WTC11 (cell line): ENCODE measurements at regions not wholly inside any gene's neighbourhood (a gene's known extent, or its start where the extent isn't known, plus 50 kb on each side); places are given as distances from the start of the nearest gene placed in this dataset.
A peak's percentile ranks its signal among the peaks of the same experiment; 100 is the strongest.

Experiments used
- ATAC-seq: fragments of 200-7000 bp; cut with Tn5 transposase; 2 replicates; pipeline ENCODE4 v1.10.0; 2021; ENCODE audit warnings: mild to moderate bottlenecking, moderate library complexity
- CTCF ChIA-PET: fragments of 300-600 bp; sonication (Branson Sonifier 250); formaldehyde crosslinking; loops from one replicate; lab custom pipeline; 2021; ENCODE audit warnings: antibody characterized with exemption; lab: Charles Lee
- POLR2A ChIA-PET: fragments of 350-600 bp; sonication (Branson Sonifier 250); formaldehyde crosslinking; loops from one replicate; lab custom pipeline; 2021; ENCODE audit warnings: antibody characterized with exemption; lab: Charles Lee
- DNase-seq: peaks from one replicate; pipeline ENCODE4 v3.0.0; 2021; ENCODE audit warnings: low spot score
- H3K27ac Mint-ChIP-seq: 2 replicates; pipeline ENCODE4 v1.8.0; 2021; ENCODE audit warnings: mixed read lengths
- H3K27me3 Mint-ChIP-seq: 2 replicates; pipeline ENCODE4 v1.8.0; 2021; ENCODE audit warnings: low read depth, mild to moderate bottlenecking, moderate library complexity, mixed read lengths
- H3K36me3 Mint-ChIP-seq: 2 replicates; pipeline ENCODE4 v1.8.0; 2021; ENCODE audit warnings: mixed read lengths
- H3K4me1 Mint-ChIP-seq: 2 replicates; pipeline ENCODE4 v1.8.0; 2022; ENCODE audit warnings: mixed read lengths
- H3K4me3 Mint-ChIP-seq: 2 replicates; pipeline ENCODE4 v1.8.0; 2021; ENCODE audit warnings: mild to moderate bottlenecking, moderate library complexity, mixed read lengths
- H3K9me3 Mint-ChIP-seq: 2 replicates; pipeline ENCODE4 v1.8.0; 2021; ENCODE audit warnings: mixed read lengths
- EMX1 ChIP-seq: fragments of 250-450 bp; sonication (Bioruptor Pico); IDR thresholded peaks from 2 replicates; pipeline ENCODE4 v1.8.0; 2021; ENCODE audit warnings: mild to moderate bottlenecking
- ETV6 ChIP-seq: sonication (generic); formaldehyde crosslinking; IDR thresholded peaks from 2 replicates; pipeline ENCODE4 v1.8.1; 2022; ENCODE audit warnings: mild to moderate bottlenecking, missing genetic modification reagents
- HMGA2 ChIP-seq: fragments of 250-450 bp; sonication (Bioruptor Pico); IDR thresholded peaks from 2 replicates; pipeline ENCODE4 v1.4.0; 2021; ENCODE audit warnings: mild to moderate bottlenecking, moderate library complexity
- IRF2 ChIP-seq: sonication (generic); formaldehyde crosslinking; IDR thresholded peaks from 2 replicates; pipeline ENCODE4 v1.8.0; 2022; ENCODE audit warnings: low read depth, missing genetic modification reagents, borderline replicate concordance
- MYBL2 ChIP-seq: sonication (generic); formaldehyde crosslinking; IDR thresholded peaks from 2 replicates; pipeline ENCODE4 v1.8.1; 2023; ENCODE audit warnings: mild to moderate bottlenecking, moderate library complexity, missing genetic modification reagents
- NFYB ChIP-seq: sonication (generic); formaldehyde crosslinking; conservative IDR thresholded peaks from 2 replicates; pipeline ENCODE4 v1.8.0; 2022; ENCODE audit warnings: low read depth, missing genetic modification reagents
- NR1H2 ChIP-seq: sonication (generic); formaldehyde crosslinking; IDR thresholded peaks from 2 replicates; pipeline ENCODE4 v1.9.0; 2021; ENCODE audit warnings: mild to moderate bottlenecking, moderate library complexity, missing genetic modification reagents
- SP1 ChIP-seq: sonication (generic); formaldehyde crosslinking; conservative IDR thresholded peaks from 2 replicates; pipeline ENCODE4 v1.8.1; 2022; ENCODE audit warnings: missing genetic modification reagents
- ZNF219 ChIP-seq: sonication (generic); formaldehyde crosslinking; IDR thresholded peaks from 2 replicates; pipeline ENCODE4 v1.8.0; 2023; ENCODE audit warnings: missing genetic modification reagents, mild to moderate bottlenecking, borderline replicate concordance
- TF ChIP-seq, protein P1 (sequence below): fragments of 250-450 bp; sonication (Bioruptor Pico); IDR thresholded peaks from 2 replicates; pipeline ENCODE4 v1.9.0; 2021; ENCODE audit warnings: moderate library complexity, mild to moderate bottlenecking, inconsistent platforms, borderline replicate concordance
- TF ChIP-seq, protein P2 (sequence below): sonication (generic); formaldehyde crosslinking; conservative IDR thresholded peaks from 2 replicates; pipeline ENCODE4 v1.8.1; 2022; ENCODE audit warnings: mild to moderate bottlenecking, missing genetic modification reagents
- TF ChIP-seq, protein P3 (sequence below): fragments of 250-450 bp; sonication (Bioruptor Pico); conservative IDR thresholded peaks from 2 replicates; pipeline ENCODE4 v1.9.0; 2021; ENCODE audit warnings: mild to moderate bottlenecking
- TF ChIP-seq, protein P4 (sequence below): sonication (generic); formaldehyde crosslinking; IDR thresholded peaks from 2 replicates; pipeline ENCODE4 v1.8.1; 2023; ENCODE audit warnings: mild to moderate bottlenecking, missing genetic modification reagents, borderline replicate concordance
- TF ChIP-seq, protein P5 (sequence below): sonication (generic); formaldehyde crosslinking; IDR thresholded peaks from 2 replicates; pipeline ENCODE4 v1.8.0; 2022; ENCODE audit warnings: mild to moderate bottlenecking, missing genetic modification reagents
- TF ChIP-seq, protein P6 (sequence below): sonication (generic); formaldehyde crosslinking; IDR thresholded peaks from 2 replicates; pipeline ENCODE4 v1.8.0; 2022; ENCODE audit warnings: mild to moderate bottlenecking, missing genetic modification reagents
- TF ChIP-seq, protein P7 (sequence below): sonication (generic); formaldehyde crosslinking; IDR thresholded peaks from 2 replicates; pipeline ENCODE4 v1.8.1; 2022; ENCODE audit warnings: low read depth, missing genetic modification reagents, borderline replicate concordance
- TF ChIP-seq, protein P8 (sequence below): sonication (generic); formaldehyde crosslinking; IDR thresholded peaks from 2 replicates; pipeline ENCODE4 v1.8.1; 2022; ENCODE audit warnings: mild to moderate bottlenecking, missing genetic modification reagents, moderate library complexity, borderline replicate concordance

DNA sequence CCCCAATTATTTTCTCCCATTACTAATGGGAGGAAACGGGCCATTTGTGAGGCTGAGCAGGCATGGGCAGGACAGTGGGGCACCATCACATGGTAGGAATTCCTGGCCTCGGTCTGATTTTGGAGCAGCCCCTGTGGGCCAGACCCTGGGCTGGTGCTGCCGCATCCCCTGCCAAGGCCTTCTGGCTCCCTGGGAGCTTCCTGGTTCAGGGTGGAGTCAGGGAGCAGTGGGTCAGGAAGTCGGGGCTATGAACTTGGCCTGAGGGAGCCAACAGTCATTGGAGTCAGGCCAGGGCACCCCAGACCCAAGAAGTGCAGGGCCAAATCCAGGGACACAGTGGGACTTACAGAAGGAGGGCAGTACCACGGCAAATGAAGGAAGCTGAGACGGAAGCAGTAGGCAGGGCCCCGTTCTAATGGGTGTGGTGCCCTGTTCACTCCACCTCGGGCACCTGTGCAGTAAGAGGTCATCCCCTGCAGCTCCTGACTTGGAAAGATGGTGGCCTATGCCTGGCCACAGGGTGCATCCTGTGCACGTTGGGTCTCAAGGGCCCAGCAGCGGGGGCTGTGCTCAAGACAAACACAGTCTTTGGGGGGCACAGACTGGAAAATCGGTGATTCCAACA, 328.1 kb downstream of the SMAD2 start:
- H3K36me3 Mint-ChIP-seq = no peaks in the 10 kb centered on the region
- no peak overlapping the region for H3K4me3 Mint-ChIP-seq
- TF ChIP-seq HMGA2 (CRISPR knock-in tag) (no peak), ZNF219 (CRISPR knock-in tag) (no peak), EMX1 (CRISPR knock-in tag) (no peak), IRF2 (CRISPR knock-in tag) (no peak), MYBL2 (CRISPR knock-in tag) (no peak), NFYB (no peak), ETV6 (CRISPR knock-in tag) (no peak)
- TF ChIP-seq, protein P1, sequence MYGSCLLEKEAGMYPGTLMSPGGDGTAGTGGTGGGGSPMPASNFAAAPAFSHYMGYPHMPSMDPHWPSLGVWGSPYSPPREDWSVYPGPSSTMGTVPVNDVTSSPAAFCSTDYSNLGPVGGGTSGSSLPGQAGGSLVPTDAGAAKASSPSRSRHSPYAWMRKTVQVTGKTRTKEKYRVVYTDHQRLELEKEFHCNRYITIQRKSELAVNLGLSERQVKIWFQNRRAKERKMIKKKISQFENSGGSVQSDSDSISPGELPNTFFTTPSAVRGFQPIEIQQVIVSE (CRISPR knock-in tag) = no peak
- TF ChIP-seq, protein P2, sequence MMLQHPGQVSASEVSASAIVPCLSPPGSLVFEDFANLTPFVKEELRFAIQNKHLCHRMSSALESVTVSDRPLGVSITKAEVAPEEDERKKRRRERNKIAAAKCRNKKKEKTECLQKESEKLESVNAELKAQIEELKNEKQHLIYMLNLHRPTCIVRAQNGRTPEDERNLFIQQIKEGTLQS (CRISPR knock-in tag) = no peak
- TF ChIP-seq, protein P3, sequence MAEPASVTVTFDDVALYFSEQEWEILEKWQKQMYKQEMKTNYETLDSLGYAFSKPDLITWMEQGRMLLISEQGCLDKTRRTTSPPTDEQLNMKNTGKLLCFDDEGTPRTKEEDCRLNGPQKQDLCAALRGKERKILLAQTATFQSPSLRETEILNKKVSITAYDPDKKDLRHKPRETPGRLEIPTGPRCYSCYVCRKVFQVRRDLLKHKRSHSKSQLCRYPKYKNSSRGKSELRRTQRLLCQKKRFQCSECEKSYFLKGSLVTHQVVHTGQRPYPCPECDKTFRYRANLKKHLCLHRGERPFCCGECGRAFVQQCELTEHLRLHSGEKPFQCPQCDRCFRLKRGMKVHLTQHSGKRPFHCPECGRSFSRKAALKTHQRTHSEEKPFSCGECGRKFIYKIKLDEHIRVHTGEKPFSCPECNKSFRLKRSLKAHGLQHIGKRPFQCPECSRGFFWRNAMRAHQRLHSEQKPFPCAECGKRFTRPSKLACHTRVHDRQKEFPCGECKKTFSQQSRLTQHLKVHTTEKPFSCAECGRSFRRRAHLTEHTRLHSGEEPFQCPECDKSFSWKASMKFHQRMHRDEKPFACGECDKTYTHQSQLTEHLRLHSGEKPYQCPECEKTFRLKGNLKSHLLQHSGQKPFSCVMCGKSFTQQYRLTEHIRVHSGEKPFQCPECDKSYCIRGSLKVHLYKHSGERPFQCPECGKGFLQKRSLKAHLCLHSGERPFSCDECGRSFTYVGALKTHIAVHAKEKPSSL (CRISPR knock-in tag) = no peak
- TF ChIP-seq, protein P4, sequence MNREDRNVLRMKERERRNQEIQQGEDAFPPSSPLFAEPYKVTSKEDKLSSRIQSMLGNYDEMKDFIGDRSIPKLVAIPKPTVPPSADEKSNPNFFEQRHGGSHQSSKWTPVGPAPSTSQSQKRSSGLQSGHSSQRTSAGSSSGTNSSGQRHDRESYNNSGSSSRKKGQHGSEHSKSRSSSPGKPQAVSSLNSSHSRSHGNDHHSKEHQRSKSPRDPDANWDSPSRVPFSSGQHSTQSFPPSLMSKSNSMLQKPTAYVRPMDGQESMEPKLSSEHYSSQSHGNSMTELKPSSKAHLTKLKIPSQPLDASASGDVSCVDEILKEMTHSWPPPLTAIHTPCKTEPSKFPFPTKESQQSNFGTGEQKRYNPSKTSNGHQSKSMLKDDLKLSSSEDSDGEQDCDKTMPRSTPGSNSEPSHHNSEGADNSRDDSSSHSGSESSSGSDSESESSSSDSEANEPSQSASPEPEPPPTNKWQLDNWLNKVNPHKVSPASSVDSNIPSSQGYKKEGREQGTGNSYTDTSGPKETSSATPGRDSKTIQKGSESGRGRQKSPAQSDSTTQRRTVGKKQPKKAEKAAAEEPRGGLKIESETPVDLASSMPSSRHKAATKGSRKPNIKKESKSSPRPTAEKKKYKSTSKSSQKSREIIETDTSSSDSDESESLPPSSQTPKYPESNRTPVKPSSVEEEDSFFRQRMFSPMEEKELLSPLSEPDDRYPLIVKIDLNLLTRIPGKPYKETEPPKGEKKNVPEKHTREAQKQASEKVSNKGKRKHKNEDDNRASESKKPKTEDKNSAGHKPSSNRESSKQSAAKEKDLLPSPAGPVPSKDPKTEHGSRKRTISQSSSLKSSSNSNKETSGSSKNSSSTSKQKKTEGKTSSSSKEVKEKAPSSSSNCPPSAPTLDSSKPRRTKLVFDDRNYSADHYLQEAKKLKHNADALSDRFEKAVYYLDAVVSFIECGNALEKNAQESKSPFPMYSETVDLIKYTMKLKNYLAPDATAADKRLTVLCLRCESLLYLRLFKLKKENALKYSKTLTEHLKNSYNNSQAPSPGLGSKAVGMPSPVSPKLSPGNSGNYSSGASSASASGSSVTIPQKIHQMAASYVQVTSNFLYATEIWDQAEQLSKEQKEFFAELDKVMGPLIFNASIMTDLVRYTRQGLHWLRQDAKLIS (CRISPR knock-in tag) = no peak
- TF ChIP-seq, all 79 proteins: peak for 0
- POLR2A ChIA-PET = no interaction called here
- CTCF ChIA-PET = interaction anchor here (1.0 to 1.2 kb wide), 4 partner anchors 11 to 170 kb away, joined by 3 to 7 read pairs (median 4); no protein-coding TSS in a partner anchor
- Mint-ChIP-seq H3K4me1 (peaks cover 25% of the 10 kb centered on the region), H3K27ac (no peak overlapping the region), H3K27me3 (no peaks in the 10 kb centered on the region; the same call in 1 of the 2 replicates), H3K9me3 (peaks cover 5% of the 10 kb centered on the region)
- DNase-seq (no peak), ATAC-seq (no peak)

DNA sequence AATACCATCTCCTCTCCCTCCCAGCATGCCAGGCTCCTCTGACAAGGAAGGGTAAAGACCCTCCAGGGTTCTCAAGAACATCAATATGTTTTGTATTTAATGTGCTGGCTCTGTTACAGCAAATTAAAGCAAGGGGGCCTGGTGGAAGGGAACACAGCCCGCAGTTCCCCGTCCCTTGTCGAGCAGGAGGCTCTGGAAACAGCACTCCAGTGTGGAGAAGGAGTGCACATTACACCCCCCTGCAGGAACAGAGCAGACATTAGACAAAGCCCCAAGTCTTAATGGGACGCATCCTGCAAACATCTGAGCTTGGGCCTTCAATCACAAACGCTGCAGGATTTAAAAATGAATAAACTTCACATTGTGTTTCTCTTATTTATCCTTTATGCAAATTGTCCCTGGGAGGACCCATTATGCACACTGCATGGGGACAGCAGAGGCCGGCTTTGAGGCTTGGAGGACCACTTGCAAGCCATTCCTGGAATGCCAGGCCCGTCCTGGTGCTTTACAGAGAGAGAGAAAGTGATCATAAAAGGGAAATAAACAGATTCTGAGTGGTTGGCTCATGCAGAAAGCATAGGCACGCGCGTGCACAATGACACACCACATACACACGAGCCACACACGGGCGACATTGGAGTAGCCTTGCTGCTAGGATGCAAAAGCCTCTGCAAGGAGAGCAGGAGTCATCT, 328.7 kb downstream of the SMAD2 start:
- CTCF ChIA-PET = interaction anchor here (1.0 to 1.2 kb wide), 4 partner anchors 11 to 171 kb away, joined by 3 to 7 read pairs (median 4); no protein-coding TSS in a partner anchor
- Mint-ChIP-seq H3K36me3 (no peaks in the 10 kb centered on the region), H3K4me1 (peaks cover 25% of the 10 kb centered on the region), H3K9me3 (peaks cover 5% of the 10 kb centered on the region), H3K4me3 (no peak overlapping the region), H3K27me3 (no peaks in the 10 kb centered on the region; the same call in 1 of the 2 replicates), H3K27ac (no peak overlapping the region)
- POLR2A ChIA-PET = no interaction called here
- ATAC-seq = peak; percentile 84
- no peak for DNase-seq
- TF ChIP-seq SP1 (CRISPR knock-in tag) = no peak
- no peak for TF ChIP-seq NR1H2 (CRISPR knock-in tag)
- TF ChIP-seq, protein P5, sequence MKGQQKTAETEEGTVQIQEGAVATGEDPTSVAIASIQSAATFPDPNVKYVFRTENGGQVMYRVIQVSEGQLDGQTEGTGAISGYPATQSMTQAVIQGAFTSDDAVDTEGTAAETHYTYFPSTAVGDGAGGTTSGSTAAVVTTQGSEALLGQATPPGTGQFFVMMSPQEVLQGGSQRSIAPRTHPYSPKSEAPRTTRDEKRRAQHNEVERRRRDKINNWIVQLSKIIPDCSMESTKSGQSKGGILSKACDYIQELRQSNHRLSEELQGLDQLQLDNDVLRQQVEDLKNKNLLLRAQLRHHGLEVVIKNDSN (CRISPR knock-in tag) = no peak
- TF ChIP-seq, protein P6, sequence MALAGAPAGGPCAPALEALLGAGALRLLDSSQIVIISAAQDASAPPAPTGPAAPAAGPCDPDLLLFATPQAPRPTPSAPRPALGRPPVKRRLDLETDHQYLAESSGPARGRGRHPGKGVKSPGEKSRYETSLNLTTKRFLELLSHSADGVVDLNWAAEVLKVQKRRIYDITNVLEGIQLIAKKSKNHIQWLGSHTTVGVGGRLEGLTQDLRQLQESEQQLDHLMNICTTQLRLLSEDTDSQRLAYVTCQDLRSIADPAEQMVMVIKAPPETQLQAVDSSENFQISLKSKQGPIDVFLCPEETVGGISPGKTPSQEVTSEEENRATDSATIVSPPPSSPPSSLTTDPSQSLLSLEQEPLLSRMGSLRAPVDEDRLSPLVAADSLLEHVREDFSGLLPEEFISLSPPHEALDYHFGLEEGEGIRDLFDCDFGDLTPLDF = no peak
- TF ChIP-seq, protein P7, sequence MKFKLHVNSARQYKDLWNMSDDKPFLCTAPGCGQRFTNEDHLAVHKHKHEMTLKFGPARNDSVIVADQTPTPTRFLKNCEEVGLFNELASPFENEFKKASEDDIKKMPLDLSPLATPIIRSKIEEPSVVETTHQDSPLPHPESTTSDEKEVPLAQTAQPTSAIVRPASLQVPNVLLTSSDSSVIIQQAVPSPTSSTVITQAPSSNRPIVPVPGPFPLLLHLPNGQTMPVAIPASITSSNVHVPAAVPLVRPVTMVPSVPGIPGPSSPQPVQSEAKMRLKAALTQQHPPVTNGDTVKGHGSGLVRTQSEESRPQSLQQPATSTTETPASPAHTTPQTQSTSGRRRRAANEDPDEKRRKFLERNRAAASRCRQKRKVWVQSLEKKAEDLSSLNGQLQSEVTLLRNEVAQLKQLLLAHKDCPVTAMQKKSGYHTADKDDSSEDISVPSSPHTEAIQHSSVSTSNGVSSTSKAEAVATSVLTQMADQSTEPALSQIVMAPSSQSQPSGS = no peak
- TF ChIP-seq, protein P8, sequence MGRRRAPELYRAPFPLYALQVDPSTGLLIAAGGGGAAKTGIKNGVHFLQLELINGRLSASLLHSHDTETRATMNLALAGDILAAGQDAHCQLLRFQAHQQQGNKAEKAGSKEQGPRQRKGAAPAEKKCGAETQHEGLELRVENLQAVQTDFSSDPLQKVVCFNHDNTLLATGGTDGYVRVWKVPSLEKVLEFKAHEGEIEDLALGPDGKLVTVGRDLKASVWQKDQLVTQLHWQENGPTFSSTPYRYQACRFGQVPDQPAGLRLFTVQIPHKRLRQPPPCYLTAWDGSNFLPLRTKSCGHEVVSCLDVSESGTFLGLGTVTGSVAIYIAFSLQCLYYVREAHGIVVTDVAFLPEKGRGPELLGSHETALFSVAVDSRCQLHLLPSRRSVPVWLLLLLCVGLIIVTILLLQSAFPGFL = no peak
